ENCODE measurements at regions not wholly inside any gene's neighbourhood (a gene's known extent, or its start where the extent isn't known, plus 50 kb on each side); places are given as distances from the start of the nearest gene placed in this dataset.

GRCh38 chr10:90975096-90975495 is 54.2 kb upstream of the ANKRD1 start:
- H3K4me3 ChIP-seq (ENCODE audit: low read depth, low read length) = no peak overlapping the region

DNA sequence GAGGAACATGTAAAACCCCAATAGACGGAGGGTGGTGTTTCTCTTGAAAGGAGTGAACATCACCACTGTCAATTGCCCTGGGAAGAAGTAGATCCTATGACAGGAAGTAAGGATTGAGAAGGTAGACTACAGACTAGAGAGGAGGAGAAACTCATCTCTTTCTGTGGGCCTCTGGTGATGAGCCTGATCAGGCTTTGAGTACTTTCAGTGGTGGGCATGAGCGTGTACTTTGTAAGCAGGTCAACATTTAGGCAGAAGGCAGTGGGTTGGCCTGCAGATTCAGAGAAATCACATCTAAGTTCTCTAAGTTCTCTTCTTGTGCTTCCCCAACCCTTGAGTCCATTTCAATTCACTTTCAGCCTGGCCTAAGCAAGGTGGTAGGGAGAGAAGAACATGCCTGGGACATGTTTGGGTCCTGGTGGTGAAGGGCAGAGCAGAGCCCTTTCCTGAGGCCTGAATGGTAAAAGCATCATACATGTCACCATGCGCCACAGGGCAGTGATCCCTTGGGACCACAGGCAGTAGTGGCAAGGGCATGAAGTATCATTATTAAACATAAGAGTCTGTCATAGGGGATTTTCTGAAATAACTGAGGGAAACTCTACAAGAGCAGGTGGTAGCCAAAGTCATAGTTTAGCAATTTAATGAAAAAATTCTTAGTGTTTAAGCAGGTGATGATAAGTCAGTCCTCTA is 56.4 kb upstream of the ANKRD1 start:
- no peak overlapping the region for H3K4me3 ChIP-seq (ENCODE audit: low read depth, low read length)

GRCh38 chr10:90977855-90978486 is 57.1 kb upstream of the ANKRD1 start:
- no peak overlapping the region for H3K4me3 ChIP-seq (ENCODE audit: low read depth, low read length)

DNA sequence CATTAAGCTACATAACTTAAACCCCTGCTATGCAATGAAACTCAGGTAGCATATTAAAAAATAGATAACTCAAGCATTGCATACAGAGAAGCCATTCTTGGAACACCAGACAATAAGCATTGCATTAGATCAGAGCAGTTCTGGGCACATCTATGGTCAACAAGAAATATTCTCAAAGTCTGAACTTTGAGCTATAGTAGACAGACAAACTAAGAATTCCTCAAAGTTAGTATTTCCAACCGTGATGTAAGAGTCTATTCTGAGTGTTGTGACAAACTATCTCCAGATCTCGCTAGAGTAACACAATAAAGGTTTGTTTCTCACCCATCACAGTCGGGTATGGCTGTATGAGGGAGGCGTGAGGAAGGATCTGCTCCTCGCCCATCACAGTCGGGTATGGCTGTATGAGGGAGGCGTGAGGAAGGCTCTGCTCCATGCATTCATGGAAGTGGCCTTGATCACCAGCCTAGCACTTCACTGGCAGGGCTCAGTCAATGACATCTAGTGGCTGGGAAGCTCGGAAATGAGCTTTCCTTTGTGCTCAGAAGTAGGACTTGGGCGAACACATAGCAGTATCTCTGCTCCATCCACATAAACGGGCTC is 61.6 kb upstream of the ANKRD1 start:
- no peak overlapping the region for H3K4me3 ChIP-seq (ENCODE audit: low read depth, low read length)

GRCh38 chr10:90983914-90984549 is 63.1 kb upstream of the ANKRD1 start:
- H3K4me3 ChIP-seq (ENCODE audit: low read depth, low read length) = no peak overlapping the region

DNA sequence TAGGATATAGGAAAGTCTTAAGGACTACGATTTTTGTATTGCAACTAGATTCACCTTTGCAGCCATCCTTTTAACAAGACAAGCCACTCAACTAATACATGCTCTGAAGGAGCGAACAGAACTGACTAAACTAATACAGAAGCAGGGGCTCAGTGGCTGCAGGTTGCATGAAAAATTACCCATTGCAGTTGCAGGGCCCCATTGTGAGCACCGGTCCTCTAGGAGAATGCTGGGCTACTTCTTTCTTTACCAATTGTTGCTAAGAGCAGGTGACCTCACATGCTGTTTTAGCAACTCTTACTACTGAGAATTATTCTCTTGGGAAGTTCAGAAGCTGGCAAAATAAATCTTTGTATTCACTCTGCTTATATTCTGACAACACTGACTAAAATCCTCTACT is 64.0 kb upstream of the ANKRD1 start:
- H3K4me3 ChIP-seq (ENCODE audit: low read depth, low read length) = no peak overlapping the region

DNA sequence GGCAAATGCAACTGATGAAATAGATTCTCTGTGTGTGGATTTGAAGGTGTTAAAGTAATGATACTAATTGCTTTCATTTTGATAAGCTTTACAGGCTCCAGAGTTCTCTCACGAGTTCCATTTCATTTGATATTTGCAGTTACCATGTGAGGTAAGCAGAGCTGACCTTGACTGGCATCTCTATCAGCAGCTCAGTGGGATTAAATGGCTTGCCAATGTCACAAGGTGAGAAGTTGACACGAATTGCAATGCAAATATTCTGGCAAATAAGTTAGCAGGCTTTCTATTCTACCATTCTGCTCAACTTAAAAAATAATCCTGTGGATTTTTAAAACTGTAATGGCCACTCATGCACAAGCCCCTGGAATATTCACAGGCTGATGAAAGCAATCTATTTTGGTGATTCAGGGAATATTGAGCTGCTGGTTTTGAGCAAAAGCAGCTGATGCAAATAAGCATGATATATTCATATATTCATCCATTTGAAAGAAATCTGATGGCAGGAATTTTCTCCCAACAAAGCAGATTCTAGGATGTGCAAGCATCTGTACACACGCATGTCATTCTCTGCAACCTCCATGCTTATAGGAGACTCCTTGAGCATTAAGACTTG is 64.5 kb upstream of the ANKRD1 start:
- no peak overlapping the region for H3K4me3 ChIP-seq (ENCODE audit: low read depth, low read length)

- H3K4me3 ChIP-seq (ENCODE audit: low read depth, low read length) = no peak overlapping the region
Observed at GRCh38 chr10:90986136-90986760, 65.4 kb upstream of the ANKRD1 start.

GRCh38 chr10:90986870-90987269 is 66.0 kb upstream of the ANKRD1 start:
- no peak overlapping the region for H3K4me3 ChIP-seq (ENCODE audit: low read depth, low read length)

DNA sequence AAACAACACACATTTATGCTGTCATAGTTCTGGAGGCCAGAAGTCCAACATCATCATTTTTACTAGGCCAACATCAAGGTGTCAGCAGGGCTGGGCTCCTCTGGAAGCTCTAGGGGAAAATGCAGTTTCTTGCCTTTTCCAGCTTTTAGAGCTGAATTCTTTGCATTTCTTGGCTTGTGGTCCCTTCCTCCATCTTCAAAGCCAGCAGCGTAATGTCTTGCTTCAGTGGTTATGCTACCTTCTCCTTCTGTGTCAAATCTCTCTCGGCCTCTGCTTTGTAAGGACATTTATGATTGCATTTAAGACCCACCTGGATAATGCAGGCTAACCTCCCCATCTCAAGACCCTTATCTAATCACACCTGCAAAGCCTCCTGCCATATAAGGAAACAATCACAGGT is 66.5 kb upstream of the ANKRD1 start:
- no peak overlapping the region for H3K4me3 ChIP-seq (ENCODE audit: low read depth, low read length)

GRCh38 chr10:90988024-90988423 is 67.1 kb upstream of the ANKRD1 start:
- H3K4me3 ChIP-seq (ENCODE audit: low read depth, low read length) = no peak overlapping the region

GRCh38 chr10:90988802-90989201 is 67.9 kb upstream of the ANKRD1 start:
- H3K4me3 ChIP-seq (ENCODE audit: low read depth, low read length) = no peak overlapping the region

- H3K4me3 ChIP-seq (ENCODE audit: low read depth, low read length) = no peak overlapping the region
Observed at GRCh38 chr10:90989378-90989777, 68.5 kb upstream of the ANKRD1 start.

- H3K4me3 ChIP-seq (ENCODE audit: low read depth, low read length) = no peak overlapping the region
Observed at GRCh38 chr10:90992462-90992861, 71.6 kb upstream of the ANKRD1 start.

DNA sequence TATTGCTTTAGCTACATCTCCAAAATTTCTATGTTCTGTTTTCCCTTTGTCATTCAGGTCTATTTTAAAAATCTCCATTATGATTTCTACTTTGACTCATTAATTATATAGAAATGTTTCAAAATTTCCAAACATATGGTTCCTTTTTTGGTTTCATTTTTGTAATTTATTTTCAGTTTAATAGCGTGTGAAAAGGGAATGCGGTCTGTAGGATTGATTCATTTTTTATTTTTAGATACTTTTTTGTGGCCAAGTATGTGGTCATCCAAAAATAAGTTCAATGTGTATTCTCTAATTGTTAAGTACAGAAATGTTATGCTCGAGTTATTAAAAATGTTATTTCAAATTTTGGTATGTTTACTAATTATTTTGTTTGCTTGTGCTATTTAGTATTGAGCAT is 72.5 kb upstream of the ANKRD1 start:
- no peak overlapping the region for H3K4me3 ChIP-seq (ENCODE audit: low read depth, low read length)

DNA sequence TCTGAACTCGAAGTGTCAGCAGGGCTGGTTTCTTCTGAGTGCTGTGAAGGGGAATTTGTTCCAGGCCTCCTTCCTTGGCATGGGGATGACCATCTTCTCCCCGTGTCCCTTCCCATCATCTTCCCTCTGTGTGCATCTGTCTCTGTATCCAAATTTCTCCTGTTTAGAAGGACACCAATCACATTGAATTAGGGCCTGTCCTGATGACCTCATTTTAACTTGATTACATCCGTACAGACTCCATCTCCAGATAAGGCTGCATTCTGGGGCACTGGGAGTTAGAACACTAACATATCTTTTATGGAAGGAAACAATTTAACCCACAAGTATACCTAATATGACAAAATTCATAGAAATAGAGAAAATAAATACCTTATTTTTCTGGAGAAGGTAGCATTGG is 76.8 kb upstream of the ANKRD1 start:
- H3K4me3 ChIP-seq (ENCODE audit: low read depth, low read length) = no peak overlapping the region

DNA sequence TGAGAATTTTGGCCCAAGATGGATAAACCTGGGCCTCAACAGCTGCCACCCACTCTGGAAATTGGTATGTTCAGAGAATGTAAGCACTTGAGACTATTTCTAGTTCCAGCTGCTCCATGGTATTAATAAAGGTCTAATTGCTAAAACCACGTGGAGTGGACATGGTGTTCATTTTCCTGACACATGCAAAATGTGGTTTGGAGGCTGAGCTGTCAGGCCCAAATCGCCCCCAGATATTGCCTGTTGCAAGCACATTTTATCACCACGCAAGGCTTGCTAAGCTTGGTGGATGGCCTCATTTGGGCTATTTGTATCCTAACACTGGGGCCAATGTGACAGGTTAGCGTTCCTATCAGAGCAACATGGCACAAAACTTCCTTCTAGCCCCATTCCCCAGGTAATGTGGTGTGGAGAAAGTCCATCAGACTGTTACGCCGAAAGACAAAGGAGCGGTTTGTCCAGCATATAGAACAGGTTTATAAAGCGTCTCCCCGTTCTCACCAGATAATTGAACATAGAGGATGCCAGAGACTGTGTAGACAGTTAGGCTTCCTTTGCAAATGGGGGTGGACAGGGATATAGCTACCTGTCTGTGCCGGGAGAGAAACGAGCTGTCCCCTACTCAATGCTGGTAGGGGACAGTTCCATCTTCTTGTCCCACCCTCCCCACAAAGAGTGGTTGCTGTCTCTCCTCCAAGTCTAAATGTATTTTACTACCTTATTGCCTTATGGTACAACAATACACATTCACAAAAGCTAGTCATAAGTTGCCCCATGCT is 78.0 kb upstream of the ANKRD1 start:
- H3K4me3 ChIP-seq (ENCODE audit: low read depth, low read length) = no peak overlapping the region

- H3K4me3 ChIP-seq (ENCODE audit: low read depth, low read length) = no peak overlapping the region
Observed at GRCh38 chr10:90999512-91000172, 78.8 kb upstream of the ANKRD1 start.

DNA sequence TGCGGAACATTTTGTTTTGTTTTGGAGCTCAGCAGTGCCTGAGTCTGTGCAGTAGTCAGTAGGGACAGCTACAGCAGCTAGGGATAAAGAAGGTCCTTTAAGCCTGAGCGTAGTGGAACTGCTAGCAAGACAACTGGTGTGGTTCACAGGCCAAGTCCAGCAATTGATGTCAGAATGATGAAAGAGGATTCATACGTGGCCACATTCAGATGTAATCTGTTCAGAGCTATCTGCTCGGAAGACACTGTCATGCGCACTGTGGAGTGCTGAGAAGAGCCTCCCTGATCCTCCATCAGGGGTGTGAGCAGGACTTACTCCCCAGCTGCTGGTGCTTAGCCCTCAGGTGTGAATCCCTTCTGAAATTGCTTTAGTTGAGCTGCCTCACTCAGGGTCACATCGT is 79.6 kb upstream of the ANKRD1 start:
- no peak overlapping the region for H3K4me3 ChIP-seq (ENCODE audit: low read depth, low read length)

DNA sequence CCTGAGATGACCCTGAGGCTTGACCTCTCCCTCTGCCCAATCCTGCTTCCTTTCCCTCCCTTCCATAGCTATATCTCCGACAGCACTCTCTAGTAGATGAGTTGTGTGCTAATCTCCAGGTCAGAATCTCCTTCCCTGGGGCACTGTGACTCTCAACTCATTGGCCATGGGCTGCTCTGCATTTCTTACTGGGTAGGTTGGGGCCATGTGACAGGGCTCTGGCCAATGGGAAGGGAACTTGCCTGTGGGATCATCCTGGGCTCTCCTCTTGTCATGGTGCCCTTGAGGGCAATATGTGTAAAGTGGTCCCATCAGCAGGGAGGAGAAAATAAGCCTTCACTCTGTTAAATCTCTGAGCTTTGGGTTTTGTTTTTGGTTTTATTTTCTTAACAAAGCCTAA is 80.1 kb upstream of the ANKRD1 start:
- no peak overlapping the region for H3K4me3 ChIP-seq (ENCODE audit: low read depth, low read length)

Data from iPS-11a (cell line).